HG03439 (cell line): ENCODE measurements at regions not wholly inside any gene's neighbourhood (a gene's known extent, or its start where the extent isn't known, plus 50 kb on each side); places are given as distances from the start of the nearest gene placed in this dataset.
A peak's percentile ranks its signal among the peaks of the same experiment; 100 is the strongest.

Experiments used
- ATAC-seq: cut with Tn5 transposase; IDR thresholded peaks from one replicate; pipeline ENCODE4 v1.9.1; 2021; ENCODE audit warnings: mild to moderate bottlenecking, moderate library complexity; ENCODE audit not compliant: unreplicated experiment

- ATAC-seq: no peak
Observed at GRCh38 chr14:30296931-30297405, 262.0 kb upstream of the G2E3 start.

DNA sequence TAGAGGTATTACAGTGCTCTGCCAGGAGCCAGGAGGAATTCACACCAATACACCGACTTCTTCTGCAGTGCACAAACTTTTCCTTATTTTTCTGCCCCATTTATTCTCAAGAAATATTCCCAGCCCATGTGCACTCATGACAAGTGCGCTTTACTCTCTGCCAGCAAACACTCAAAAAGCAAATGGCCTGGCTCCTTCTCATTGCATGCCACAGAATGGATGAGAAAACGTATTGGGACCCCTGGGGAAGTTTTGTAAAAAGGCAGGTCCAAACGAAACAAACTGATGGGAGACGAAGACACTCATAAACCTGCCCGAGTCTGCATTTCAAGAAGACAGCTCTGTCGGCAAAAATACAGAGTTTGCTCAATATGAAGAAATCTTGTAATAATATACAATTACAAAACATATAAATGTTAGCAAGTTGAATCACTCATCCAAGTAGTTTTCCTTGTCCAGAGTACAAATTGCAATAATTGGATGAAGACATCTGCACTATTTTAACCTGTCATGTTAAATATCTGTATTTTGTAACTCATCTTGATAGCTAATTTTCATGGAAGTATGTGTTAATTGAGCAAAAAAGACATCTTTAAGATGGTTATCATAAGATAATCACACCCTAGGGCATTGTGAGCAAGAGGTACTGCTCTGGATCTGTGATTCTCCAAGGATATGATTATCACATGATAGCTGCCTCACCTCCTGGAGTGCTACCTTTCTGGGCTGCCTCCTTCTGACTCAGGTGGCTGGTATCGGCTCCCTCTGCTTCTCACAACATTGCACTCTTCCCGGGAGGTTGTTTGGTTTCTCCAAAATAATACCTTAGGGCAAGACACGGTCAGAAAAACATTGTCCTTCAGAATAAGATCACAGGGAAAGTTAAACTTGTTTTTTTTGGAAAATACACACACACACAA is 260.8 kb upstream of the G2E3 start:
- no peak for ATAC-seq

DNA sequence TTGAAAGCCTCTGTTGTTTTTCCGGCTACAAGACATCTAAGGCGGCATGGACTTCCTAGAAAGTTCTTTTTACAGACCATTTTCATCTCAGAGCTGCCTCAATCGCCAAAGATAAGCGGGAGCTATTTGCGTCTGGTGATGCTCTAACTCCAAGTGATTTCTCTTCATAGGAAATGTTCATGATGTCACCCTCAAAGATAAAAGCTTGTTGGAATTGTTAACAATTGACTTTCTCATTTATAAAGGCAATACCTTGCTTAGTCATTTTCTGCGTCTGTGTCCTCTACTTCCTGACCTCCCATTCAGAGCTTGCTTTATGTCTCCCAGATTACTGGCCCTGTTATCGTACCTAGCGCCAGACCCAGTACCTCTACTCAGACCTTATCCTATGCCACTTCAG is 259.0 kb upstream of the G2E3 start:
- no peak for ATAC-seq

GRCh38 chr14:30303350-30303749 is 255.6 kb upstream of the G2E3 start:
- no peak for ATAC-seq

- ATAC-seq: no peak
Observed at GRCh38 chr14:30305346-30305745, 253.6 kb upstream of the G2E3 start.

GRCh38 chr14:30309405-30309804 is 249.6 kb upstream of the G2E3 start:
- ATAC-seq: no peak

GRCh38 chr14:30312214-30312613 is 246.7 kb upstream of the G2E3 start:
- peak; percentile 61 for ATAC-seq

GRCh38 chr14:30317729-30318128 is 241.2 kb upstream of the G2E3 start:
- ATAC-seq: no peak

DNA sequence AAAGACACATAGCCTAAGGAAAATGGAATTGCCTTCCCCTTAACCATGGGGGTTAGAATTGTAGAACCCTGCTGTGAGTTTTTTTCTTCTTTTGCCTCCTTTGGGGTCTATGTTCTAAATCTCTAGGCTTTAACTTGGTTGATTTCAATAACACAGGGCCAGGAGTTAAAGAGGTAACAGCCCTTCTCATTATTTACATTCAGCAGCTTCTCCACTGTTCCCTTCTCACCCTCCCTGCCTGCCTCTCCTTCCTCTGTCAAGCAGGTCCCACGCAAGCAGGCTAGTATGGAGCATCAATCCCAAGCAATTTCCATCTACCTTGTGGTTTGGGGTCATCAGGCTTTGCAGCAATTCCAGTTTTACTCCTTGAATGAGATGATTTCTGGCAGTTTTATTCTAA is 236.1 kb upstream of the G2E3 start:
- ATAC-seq: no peak

- no peak for ATAC-seq
Observed at GRCh38 chr14:30330033-30330432, 228.9 kb upstream of the G2E3 start.

GRCh38 chr14:30330445-30330844 is 228.5 kb upstream of the G2E3 start:
- ATAC-seq: no peak

DNA sequence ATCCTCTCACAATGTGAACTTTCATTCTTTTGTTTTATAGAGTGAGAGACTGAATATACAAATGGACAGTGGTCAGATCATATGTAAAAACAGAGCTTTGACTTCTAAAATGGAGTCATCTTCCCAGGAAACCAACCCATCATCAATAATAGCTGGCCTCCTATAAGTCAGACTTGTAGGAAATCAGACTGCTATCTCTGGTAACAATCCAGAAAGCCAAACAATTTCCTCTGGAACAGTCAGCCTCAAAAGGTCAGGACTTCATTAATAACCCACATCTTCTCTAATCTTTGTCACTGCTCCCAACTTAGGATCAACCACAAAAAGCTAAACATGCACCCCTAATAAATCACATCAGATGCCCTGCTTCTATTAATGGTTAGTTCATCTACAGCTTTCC is 227.9 kb upstream of the G2E3 start:
- ATAC-seq: no peak

DNA sequence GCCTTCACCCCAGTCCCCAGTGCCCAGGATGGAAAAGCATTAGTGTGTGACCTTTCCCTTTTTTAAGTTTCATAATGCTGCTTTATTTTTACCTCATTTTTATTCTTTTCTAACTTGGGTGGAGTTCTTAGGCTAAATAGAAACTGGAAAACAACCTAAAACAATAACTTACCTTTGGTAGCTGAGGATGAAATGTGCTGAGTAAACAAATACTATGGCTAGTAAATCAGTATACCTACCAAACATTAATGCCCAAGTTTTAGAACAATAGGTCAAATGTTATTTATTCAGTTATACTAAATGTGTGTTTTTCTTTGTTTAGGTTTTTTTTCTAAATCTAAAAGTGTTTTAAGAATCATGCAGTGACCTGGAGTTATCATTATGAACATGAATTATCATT is 226.6 kb upstream of the G2E3 start:
- no peak for ATAC-seq

GRCh38 chr14:30333934-30334333 is 225.0 kb upstream of the G2E3 start:
- ATAC-seq: no peak

GRCh38 chr14:30337456-30337855 is 221.5 kb upstream of the G2E3 start:
- ATAC-seq: no peak

DNA sequence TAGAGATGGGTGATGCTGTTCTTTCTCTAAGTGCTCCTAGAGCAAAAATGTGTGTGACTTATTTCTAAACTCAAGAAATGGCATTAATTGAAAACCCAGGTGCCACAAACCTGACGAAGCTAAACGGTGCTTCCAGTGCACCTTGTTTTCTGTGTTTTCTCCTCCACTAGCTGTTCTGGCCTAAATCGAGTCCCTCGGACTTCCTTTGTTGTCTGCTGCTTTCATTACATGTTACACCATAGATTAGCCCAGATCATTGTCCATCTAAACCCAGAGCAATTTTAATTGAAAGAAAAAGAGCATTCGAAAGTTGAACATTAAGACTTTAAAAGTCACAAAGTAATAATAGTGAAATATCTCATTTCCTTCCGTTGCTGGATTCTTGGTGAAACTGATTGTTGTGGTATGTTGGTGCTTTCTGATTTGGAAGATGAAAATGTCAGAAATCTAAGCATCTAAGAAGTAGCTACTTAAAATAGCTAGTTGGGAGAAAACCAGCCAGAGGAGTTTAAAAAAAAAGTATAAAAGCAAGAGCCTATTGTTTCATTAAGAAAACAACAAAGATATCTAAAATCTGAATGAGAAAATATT is 219.6 kb upstream of the G2E3 start:
- ATAC-seq: no peak

- ATAC-seq: no peak
Observed at GRCh38 chr14:30340495-30340894, 218.5 kb upstream of the G2E3 start.

- no peak for ATAC-seq
Observed at GRCh38 chr14:30345511-30345910, 213.4 kb upstream of the G2E3 start.

DNA sequence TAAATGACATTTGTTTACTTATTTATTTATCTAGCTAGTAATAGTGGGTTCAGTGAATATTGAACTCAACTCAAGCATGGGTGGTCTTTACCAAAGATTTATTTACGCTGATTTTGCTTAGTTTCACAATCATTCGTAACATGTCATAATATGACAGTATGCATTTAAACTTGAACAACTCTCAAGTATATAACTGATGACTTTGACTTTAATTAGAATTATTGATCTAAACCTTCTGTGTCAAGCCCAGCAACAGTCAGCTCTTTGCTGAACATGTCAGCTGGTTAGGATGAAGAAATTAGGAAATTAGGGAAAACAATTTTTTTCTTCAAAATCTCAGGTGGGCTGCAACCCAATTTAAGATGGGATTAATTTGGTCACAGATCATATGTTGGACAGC is 210.5 kb upstream of the G2E3 start:
- ATAC-seq: no peak

- no peak for ATAC-seq
Observed at GRCh38 chr14:30349520-30349919, 209.4 kb upstream of the G2E3 start.

- no peak for ATAC-seq
Observed at GRCh38 chr14:30354439-30354838, 204.5 kb upstream of the G2E3 start.

GRCh38 chr14:30355431-30355913 is 203.5 kb upstream of the G2E3 start:
- ATAC-seq: peak; percentile 66
